Fibroblast of upper back skin (primary cell): ENCODE measurements at regions not wholly inside any gene's neighbourhood (a gene's known extent, or its start where the extent isn't known, plus 50 kb on each side); places are given as distances from the start of the nearest gene placed in this dataset.
"Not testable (repeated sequence)": the region's sequence is repeated elsewhere in the genome, so short reads cannot be mapped to it uniquely, and the experiment has no call there.

Source experiments
- DNase-seq: peaks from one replicate; pipeline ENCODE4 v3.0.0-alpha.2; 2013

DNA sequence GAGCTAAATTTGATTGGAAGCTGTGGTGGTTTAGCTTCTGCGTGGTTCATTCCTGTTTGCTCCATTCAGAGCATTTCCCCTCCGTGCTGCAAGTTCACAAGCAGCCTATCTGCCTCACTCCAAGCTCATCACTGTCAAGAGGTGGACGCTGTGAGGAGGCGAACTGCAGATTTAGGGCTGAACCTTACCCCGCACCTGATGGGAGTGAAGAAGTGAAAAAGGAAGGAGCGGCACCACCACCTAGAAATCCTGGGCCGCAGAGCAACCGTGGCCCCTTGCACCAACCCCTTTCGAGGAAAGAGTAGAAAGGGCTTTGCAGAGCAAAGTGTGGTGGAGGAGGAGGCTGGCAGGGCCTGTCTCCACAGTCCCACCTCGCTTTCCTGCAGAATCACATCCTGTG, 117.4 kb downstream of the IER5 start:
- no peak for DNase-seq

DNA sequence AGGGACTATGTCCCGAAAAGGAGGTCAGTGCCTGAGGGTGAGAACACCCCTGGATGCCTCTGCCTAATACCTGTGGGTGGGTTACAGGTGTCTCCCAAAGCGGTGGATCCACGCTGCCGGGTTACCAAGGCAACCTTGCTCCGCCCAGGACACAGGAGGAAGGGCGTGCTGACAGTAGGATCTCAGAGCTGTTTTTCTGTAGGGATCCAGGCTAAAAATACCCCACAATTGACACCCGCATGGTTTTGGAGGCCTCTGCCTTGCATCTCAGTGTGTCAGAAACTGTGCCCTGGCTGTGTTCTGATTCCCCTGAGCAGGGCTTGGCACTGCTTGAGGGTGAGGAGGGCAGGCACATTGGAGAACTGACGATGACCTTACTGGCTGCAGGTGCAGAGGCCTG, 118.0 kb downstream of the IER5 start:
- DNase-seq: no peak

DNA sequence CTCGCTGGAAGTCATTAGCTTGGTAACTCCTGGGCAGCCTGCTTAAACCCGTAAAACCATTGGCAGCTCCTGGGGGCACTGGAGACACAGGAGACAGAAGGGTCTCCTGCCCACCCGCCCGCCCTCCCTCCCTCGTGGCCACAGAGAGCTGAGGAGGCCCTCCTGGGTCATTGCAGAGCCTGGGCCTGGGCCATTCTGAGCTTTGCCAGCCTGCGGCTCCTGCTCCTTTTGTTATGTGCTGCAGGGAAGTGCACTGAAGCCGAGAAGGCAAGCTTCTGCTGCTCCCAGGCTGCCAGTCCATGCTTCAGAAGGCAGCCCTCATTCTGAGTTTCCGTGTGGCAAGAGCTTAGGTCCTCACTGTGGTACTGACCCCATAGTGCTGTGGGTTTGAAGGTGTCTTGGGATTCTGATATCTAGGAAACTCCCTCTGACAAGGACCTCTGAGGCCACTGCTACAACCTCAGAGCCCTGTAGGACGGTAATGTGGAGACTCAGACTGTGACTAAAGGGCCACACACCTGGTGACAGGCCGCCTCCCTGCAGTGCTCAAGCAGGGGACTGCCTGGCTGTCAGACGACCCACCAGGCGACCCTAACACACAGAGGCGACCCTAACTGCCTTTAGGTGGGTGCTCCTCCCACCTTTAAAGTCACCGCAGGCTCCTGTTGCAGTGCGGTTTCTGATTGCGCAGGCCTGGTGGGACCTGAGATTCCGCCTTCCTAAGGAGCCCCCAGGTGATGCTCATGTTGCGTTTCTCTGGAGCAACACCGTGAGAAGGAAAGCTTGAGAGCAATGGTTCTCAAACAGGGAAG, 118.7 kb downstream of the IER5 start:
- DNase-seq: no peak

DNA sequence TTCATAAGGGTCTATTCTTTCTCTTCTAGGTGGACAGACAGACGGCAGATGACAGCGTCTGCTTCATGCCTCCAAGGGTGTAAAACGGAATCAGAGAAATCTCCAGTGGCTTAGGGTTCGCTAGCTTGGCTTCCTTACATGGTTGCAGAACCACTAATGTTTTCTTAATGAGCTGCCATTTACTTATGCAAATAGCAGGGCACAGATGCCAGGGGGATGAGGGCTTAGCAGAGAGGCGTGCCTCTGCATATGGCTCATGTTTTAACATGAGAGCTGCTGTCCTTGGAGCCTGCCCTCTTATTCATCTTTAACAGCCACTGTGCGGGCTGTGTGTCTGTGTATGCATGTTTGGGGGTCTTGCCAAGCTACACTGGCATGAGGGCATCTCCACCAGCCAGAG, 119.6 kb downstream of the IER5 start:
- DNase-seq: no peak

DNA sequence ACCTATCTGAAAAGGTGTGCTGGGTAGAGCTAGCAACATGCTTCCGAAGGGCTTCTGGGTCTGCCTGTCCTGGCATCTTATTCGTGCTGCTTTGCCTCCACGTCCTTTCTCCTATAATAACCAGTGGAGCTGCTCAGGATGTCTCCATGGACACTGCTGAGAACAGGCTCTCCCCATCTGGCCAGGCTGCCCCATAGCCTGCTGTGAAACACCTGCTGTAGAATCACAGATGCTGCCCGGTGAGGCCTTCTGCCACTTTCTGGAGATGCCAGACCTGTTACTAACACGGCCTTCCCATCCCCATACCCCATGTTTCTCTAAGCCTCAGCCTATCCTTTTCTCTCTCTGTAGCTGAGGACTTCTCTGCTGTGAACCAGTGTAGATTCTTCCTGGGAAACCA, 120.5 kb downstream of the IER5 start:
- no peak for DNase-seq

DNA sequence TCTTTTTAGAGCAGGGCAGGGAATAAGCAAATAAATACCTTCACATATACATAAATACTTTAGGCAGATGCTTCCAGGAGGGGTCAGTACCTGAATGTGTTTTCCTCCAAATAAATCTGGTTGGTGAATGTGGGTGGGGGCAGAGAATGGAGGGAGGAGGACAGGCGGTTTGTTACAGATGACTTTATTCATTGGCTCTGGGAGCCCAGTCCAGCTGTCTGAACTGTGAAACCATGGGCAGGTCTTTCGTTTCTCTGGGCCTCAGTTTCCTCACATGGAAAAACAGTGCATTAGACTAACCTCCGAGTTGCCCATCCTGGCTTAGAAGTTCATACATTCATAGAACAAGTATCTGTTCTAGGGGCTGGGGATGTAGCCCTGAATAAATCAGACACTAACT, 124.6 kb downstream of the IER5 start:
- DNase-seq: no peak

DNA sequence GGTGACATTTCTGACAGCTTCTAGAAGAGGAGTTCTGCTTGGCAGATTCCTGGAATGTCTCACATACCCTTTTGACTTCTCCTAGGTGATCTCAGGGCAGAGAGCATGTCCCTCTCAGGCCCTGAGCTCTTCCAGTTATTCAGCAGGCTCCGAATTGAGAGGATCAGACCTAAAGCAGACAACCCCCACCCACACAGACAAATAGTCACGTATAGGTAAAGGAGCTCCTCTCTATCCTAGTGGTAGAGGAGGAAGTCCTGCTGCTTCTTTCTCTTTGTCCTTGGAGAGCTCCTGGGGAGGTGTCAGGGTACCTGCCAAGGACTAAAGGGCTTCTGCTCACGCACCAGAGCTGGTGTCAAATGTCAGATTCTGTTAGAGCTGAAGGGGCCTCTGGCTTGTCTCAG, 128.1 kb downstream of the IER5 start:
- no peak for DNase-seq

DNA sequence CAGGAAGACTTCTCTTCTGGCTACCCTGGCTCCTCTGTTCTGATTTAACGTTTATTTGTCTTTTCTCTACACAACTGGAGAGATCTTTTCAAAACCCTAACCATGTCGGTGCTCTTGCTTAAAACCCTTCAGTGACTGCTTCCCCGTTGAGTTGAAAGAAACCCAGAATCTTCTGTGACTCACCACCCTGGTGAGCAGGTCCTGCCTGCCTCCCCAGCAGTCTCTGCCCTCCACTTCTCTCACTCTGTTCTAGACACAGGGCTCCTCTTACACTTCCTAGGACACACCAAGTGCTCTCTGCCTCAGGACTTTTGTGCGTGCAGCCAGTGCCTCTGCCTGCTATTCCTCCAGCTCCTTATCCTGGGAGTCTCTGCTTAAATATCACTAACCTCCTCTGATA, 131.4 kb downstream of the IER5 start:
- no peak for DNase-seq

DNA sequence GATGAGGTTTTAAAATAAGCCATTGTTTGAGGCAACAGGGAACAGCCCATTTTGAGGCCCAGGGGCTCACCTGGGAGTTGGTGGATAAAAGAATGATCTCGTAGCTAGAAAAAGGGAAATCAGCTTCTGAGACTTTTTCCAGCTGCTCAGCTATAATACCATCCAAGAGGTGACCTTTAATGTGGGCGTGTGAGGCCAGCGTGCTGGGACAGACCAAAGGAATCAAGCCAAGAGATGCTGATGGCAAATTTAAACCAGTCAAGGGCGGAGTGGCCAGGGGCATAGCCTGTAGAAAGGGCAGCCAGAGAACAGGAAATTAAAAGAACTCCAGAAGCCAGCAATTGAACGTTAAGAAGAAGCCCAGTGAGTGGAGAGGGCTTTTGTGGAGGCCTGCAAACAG, 132.6 kb downstream of the IER5 start:
- no peak for DNase-seq

DNA sequence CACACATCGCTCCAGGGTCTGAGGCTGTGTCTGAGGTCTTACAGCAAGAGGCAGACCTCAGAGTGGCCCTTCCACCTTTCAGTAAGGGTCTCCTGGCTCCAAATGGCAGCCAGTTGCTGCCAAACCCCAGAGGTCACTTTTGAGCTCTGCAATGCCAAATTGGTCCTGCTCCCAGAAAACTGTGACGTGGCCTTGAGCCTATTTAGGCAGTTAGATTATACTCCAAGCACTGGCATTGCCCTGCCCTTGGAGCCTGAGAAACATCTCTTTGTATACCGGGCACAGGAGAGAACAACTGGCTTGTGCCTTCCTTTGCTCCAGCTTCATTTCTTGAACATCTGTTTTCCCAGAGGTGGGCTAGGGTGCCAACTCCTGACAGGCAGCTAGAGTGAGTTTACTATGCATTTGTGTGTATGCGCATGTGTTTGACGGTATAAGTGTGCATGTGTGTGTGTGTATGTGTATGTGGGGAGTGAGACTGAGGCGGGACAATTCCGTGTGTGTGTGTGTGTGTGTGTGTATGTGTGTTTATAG, 134.5 kb downstream of the IER5 start:
- no peak for DNase-seq

DNA sequence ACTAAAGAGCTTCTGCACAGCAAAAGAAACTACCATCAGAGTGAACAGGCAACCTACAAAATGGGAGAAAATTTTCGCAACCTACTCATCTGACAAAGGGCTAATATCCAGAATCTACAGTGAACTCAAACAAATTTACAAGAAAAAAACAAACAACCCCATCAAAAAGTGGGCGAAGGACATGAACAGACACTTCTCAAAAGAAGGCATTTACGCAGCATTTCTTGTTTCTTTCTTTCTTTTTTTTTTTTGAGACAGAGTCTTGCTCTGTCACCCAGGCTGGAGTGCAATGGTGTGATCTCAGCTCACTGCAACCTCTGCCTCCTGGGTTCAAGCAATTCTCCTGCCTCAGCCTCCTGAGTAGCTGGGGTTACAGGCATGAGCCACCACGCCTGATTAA, 138.2 kb downstream of the IER5 start:
- not testable (repeated sequence) for DNase-seq

DNA sequence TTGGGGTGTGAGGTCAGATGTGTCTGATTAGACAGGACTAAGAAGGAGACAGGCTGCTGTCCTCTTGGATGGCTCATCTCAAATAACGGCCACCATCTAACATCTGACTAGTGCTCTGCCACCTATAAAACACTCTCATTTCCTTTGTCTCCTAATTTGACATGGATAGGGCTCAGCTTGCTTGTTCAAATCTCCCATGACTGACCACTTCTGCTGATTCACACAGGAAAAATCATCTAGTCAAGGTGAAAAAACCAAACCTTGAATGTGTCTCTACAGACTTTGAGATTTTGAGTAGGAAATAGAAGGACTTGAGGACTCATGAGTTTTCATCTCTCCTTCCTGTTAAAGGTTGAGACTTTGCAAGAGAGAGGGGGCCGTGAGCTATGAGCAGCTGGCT, 150.6 kb downstream of the IER5 start:
- DNase-seq: no peak

DNA sequence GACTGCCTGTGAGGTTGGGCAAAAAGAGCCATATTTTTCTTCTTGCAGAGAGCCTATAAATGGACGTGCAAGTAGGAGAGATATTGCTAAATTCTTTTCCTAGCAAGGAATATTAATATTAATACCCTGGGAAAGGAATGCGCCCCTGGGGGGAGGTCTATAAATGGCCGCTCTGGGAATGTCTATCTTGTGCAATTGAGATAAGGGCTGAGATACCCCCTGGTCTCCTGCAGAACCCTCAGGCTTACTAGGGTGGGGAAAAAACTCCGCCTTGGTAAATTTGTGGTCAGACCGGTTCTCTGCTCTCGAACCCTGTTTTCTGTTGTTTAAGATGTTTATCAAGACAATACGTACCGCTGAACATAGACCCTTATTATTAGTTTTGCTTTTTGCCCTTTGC, 157.8 kb downstream of the IER5 start:
- DNase-seq: not testable (repeated sequence)

DNA sequence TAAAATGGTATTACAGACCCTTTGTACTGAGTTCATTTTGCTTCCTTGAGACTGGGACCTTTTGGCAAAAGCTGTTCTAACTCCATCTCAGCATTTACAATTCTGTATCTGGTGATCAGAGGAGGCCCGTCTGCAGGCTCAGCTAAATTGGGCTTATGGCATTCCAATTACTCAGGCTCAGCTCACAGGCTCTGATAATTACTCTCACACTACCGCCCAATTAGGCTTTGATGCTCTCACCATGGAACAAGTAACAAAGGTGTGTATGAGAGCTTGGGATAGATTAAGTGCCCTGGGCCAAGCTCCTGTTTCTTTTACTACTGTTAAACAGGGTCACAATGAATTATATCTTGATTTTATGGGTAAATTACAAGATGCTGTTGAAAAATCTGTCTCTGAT, 159.9 kb downstream of the IER5 start:
- not testable (repeated sequence) for DNase-seq

DNA sequence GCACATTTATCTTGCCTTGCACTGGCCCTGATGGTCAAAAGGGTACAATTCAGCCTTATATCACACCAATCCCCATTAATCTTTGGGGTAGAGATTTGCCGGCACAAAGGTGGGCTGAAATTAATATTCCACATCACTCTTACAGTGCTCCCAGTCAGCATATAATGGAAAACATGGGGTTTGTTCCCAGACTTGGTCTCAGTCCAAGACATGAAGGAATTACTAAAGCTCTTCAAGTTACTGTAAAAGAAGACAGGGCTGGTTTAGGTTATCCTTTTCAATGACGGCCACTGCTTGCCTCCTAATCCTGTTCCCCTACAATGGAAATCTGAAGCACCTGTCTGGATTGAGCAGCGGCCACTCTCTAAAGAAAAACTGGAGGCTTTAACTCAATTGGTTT, 160.7 kb downstream of the IER5 start:
- DNase-seq: peak; percentile 43

DNA sequence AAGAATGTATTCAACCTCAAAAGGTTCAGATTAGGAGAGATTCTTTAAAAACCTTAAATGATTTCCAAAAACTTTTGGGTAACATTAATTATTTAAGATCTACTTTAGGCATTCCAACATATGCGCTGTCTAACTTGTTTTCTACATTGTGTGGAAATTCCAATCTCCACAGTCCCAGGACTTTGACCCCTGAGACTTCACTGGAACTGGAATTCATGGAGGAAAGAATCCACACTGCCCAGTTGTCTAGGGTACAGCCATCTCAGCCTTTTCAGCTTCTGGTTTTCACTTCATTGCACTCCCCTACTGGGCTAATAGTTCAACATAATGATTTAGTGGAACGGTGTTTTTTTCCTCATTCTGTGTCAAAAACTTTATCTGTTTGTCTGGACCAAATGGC, 161.5 kb downstream of the IER5 start:
- DNase-seq: no peak

DNA sequence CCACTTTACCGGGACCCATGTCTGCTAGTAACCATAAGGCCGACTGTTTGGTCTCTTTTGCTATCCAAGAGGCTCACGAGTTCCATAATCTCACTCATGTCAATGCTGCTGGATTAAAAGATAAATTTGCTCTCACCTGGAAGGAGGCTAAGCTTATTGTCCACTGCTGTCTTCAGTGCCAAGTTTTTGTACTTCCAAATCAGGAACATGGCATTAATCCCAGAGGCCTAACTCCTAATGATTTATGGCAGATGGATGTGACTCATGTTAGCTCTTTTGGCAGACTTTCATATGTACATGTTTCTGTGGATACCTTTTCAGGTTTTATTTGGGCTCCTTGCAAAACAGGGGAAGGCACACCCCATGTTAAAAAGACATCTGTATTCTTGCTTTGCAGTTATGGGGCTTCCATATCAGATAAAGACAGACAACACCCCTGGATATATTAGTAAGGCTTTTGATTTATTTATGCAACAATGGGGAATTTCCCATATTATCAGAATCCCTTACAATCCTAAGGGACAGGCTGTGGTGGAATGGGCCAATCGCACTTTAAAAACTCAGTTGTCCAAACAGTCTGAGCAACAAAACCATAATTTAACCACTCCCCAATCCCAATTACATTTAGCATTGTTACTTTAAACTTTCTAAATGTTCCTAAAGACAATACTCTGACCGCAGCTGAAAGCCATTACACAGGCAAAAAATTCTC, 162.7 kb downstream of the IER5 start:
- peak; percentile 82 for DNase-seq

DNA sequence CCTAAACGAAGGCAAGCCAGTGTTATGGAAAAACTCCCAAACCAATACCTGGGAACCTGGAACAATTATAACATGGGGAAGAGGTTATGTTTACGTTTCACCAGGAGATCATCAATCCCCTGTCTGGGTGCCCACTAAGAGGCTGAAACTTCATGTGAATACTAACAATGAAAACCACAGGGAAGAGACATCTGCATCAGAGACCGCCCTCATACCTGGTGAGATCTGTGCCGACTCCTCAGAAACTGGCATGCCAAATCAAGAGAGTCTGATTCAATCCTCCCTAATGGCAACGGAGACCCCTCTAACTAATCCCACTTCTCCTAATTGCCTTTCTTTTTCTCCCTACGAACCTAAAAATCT, 163.2 kb downstream of the IER5 start:
- DNase-seq: no peak

DNA sequence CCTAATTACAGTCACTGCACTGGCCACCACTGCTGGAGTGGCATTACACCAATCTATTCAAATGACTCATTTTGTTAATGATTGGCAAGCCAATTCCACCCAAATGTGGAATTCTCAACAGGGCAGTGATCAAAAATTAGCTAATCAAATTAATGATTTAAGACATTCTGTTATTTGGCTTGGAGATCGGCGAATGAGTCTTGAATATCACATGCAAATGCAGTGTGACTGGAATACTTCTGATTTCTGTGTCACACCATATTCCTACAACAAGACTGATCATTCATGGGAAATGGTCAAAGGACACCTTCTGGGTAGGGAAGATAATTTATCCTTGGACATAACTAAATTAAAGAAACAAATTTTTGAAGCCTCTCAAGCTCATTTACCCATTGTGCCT, 165.1 kb downstream of the IER5 start:
- not testable (repeated sequence) for DNase-seq

DNA sequence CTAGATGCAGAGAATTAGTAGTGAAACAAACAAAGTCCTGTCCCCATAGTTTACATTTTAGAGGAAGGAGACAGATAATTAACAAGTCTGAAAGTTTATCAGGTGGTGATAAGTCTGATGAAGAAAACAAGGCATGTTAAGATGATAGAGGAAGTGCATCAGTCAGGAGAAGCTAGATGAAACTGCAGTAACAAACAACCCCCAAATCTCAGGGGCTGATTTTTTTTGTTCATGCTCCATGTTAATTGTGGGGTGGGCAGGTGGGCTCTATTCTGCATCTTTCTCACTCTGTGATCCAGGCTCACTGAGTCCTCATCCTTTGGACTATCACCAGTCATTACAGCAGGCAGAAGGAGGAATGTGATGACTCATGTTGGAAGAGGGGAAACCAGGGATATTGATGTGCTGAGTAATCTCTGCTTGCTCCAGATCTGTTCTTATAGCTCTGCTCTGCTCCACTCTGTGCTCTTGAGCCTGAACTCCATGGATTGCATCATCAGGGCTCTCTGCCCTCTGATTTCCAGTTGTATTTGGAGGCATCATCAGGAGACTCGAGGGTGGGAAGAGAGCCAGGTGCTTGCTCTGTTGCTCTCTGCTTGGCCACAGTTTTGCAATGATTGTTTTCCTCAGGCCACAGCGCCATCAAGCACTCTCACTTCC, 166.9 kb downstream of the IER5 start:
- peak; percentile 99 for DNase-seq

DNA sequence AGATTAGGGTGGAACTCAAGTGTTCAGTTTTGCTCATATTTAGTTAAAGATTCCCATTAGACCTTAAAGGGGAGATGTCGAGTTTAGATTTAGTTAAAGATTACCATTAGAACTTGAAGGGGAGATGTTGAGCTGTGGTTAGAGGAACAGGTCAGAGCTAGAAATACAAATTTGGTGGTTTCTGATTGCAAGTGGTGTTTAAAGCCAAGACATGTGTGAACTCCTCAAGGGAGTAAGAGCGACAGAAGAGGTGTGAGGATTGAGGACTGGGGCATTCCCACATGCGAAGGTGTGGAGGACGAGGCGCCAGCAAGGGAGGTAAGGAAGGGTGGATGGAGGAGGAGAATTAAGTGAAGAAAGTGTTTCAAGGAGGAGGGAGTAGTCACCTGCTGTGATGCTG, 168.6 kb downstream of the IER5 start:
- no peak for DNase-seq

DNA sequence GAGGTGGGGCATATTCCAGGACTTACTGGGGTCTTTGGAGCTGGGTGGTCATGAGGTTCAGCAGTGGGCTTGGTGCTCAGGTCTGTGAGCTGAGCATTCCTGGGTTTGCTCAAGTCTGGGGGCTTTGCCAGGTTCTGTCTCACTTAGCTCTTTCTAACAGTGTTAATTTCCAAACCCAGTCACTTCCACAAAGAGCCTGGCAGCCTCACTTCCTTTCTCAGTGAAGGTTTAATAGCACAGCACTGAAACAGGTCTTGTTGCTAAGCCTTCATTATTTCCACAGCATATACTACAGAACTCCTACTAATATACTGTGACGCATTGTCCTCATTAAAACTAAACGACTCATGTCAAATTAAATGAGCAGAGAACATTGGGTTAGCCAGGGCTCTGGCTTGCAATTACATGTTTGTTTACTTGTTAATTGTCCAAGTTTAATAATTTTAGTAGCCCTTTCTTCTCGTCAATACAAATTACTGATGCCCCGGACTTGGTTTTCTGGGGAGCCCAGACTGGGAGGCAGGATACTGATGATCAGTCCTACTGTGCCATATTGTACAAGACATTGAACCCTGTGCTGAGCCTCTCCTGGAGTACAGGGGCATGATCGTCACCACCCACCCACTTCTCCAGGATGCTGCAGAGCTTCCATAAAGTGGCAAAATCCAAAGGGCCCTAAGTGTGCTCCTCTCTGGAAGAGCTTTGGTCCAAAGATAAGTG, 170.7 kb downstream of the IER5 start:
- DNase-seq: no peak

DNA sequence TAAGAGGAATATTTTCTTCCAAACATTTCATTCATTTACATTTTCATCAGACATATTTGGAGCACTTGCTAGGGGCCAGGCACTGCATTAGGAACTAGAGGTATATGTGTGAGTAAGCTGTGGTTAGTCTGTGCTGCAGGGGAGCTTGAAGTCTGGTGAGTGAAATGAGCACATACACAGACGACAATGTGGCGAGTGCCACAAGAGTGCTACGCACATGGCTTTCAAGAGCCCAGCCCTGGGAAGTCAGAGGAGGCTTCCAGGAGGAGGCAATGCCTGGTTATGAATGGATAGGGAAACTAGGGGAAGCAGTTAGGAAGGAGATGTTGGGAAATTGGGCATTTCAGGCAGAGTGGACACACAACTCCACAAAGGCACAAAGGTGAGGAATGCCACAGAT, 171.8 kb downstream of the IER5 start:
- no peak for DNase-seq
